ENCODE measurements at regions not wholly inside any gene's neighbourhood (a gene's known extent, or its start where the extent isn't known, plus 50 kb on each side); places are given as distances from the start of the nearest gene placed in this dataset.
"Not testable (repeated sequence)": the region's sequence is repeated elsewhere in the genome, so short reads cannot be mapped to it uniquely, and the experiment has no call there.

DNA sequence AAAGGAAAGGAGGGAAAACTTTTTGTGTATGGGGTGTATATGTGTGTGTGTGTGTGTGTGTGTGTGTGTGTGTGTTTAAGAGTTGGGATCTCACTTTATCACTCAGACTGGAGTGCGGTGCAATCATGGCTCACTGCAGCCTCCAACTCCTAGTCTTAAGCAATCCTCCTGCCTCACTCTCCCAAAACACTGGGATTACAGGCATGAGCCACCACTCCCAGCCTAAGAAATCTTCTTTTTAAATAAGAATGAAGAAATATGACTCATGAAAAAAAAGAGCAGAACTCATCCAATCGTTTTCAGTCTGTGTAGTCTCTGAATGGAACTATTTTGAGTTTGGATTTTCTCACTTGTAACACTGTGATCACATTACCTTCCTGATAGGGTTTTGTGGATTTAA lies 601.5 kb downstream of the ACTL7B start:
- Histone ChIP-seq H4K20me1 (ENCODE audit: insufficient read depth) (no peaks in the 10 kb centered on the region), H3K9me3 (ENCODE audit: control insufficient read depth in 1 of 2, insufficient read depth in 1 of 2, low read depth in 1 of 2, low read length in 2 of 2) (no peaks in the 10 kb centered on the region), H3K36me3 (ENCODE audit: control insufficient read depth in 1 of 2, insufficient read depth in 2 of 2, low read length in 2 of 2) (no peaks in the 10 kb centered on the region), H3K9me2 (ENCODE audit: insufficient read depth) (0 out of 2 replicates have a peak, but pooled peaks cover 5% of the 10 kb centered on the region), H3K4me3 (replicated peaks in 1 of 2; ENCODE audit: low read depth in 1 of 2, low read length in 2 of 2) (no peak overlapping the region), H3K27me3 (ENCODE audit: insufficient read depth, low read length) (no peaks in the 10 kb centered on the region), H3K79me2 (ENCODE audit: insufficient read depth, low read length) (no peaks in the 10 kb centered on the region), H2AFZ (ENCODE audit: low read depth, low read length, poor library complexity, severe bottlenecking) (no peak overlapping the region), H3K4me2 (ENCODE audit: low read length) (no peak overlapping the region), H3K27ac (ENCODE audit: low read depth, low read length) (no peak overlapping the region), H3K4me1 (ENCODE audit: control insufficient read depth in 1 of 2, insufficient read depth in 2 of 2, low read length in 2 of 2) (no peaks in the 10 kb centered on the region), H3K9ac (ENCODE audit: low read length) (no peak overlapping the region)
- intact Hi-C loops (cut with micrococcal nuclease) = no loop called here
- POLR2A ChIA-PET = no interaction called here
- BruUV-seq (replicated peaks) = no TSS peak
- TF ChIP-seq, protein P1, sequence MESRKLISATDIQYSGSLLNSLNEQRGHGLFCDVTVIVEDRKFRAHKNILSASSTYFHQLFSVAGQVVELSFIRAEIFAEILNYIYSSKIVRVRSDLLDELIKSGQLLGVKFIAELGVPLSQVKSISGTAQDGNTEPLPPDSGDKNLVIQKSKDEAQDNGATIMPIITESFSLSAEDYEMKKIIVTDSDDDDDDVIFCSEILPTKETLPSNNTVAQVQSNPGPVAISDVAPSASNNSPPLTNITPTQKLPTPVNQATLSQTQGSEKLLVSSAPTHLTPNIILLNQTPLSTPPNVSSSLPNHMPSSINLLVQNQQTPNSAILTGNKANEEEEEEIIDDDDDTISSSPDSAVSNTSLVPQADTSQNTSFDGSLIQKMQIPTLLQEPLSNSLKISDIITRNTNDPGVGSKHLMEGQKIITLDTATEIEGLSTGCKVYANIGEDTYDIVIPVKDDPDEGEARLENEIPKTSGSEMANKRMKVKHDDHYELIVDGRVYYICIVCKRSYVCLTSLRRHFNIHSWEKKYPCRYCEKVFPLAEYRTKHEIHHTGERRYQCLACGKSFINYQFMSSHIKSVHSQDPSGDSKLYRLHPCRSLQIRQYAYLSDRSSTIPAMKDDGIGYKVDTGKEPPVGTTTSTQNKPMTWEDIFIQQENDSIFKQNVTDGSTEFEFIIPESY (IDR thresholded peaks at IDR 0.05; ENCODE audit: extremely low read depth, insufficient replicate concordance, low read length) = no peak
- no peak for TF ChIP-seq TCF7L2 (IDR thresholded peaks at IDR 0.05; ENCODE audit: borderline replicate concordance, extremely low read depth, insufficient read depth, insufficient read length)
- TF ChIP-seq FOSL1 (IDR thresholded peaks at IDR 0.05; ENCODE audit: low read depth) = no peak
- TF ChIP-seq ZNF274 (IDR thresholded peaks at IDR 0.05; ENCODE audit: low read depth, low read length) = no peak
- TF ChIP-seq, protein P2, sequence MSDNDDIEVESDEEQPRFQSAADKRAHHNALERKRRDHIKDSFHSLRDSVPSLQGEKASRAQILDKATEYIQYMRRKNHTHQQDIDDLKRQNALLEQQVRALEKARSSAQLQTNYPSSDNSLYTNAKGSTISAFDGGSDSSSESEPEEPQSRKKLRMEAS (IDR thresholded peaks at IDR 0.05) = no peak
- TF ChIP-seq CBX3 (IDR thresholded peaks at IDR 0.05; ENCODE audit: low read depth) = no peak
- ATAC-seq (no peak), DNase-seq (ENCODE audit: low read depth, low spot score) (no peak)
- RAD21 ChIA-PET (ENCODE audit: low non-redundant PET in 1 of 2, low total read pairs in 2 of 2, uncharacterized antibody in 2 of 2, unreplicated experiment in 2 of 2) = no interaction called here
- CTCF ChIA-PET = interaction anchor here (1.0 kb wide), 1 partner anchor 15 kb away, joined by 4 read pairs; no protein-coding TSS in a partner anchor

DNA sequence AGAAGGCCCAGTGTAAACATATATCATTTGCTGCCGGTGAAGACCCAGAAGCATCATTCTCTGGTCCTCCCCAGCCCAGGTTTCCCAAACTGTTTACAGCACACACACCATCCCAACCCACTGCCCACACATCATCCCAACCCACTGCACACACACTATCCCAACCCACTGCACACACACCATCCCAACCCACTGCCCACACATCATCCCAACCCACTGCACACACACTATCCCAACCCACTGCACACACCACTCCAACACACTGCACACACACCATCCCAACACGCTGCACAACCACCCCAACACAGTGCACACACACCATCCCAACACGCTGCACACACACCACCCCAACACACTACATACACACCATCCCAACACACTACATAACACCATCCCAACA lies 608.4 kb downstream of the ACTL7B start:
- ATAC-seq; H4K20me1 ChIP-seq (ENCODE audit: insufficient read depth); H3K9me2 ChIP-seq (ENCODE audit: insufficient read depth); H3K4me2 ChIP-seq (ENCODE audit: low read length); H3K27ac ChIP-seq (ENCODE audit: low read depth, low read length); RAD21 ChIA-PET (ENCODE audit: low non-redundant PET in 1 of 2, low total read pairs in 2 of 2, uncharacterized antibody in 2 of 2, unreplicated experiment in 2 of 2); H3K36me3 ChIP-seq (ENCODE audit: control insufficient read depth in 1 of 2, insufficient read depth in 2 of 2, low read length in 2 of 2); H3K79me2 ChIP-seq (ENCODE audit: insufficient read depth, low read length); intact Hi-C loops (cut with micrococcal nuclease); H3K27me3 ChIP-seq (ENCODE audit: insufficient read depth, low read length); H3K9me3 ChIP-seq (ENCODE audit: control insufficient read depth in 1 of 2, insufficient read depth in 1 of 2, low read depth in 1 of 2, low read length in 2 of 2); BruUV-seq (replicated peaks); DNase-seq (ENCODE audit: low read depth, low spot score); H3K4me3 ChIP-seq (replicated peaks in 1 of 2; ENCODE audit: low read depth in 1 of 2, low read length in 2 of 2); H2AFZ ChIP-seq (ENCODE audit: low read depth, low read length, poor library complexity, severe bottlenecking); H3K9ac ChIP-seq (ENCODE audit: low read length); H3K4me1 ChIP-seq (ENCODE audit: control insufficient read depth in 1 of 2, insufficient read depth in 2 of 2, low read length in 2 of 2); CTCF ChIA-PET; POLR2A ChIA-PET: not testable (repeated sequence)

Data from HCT116 (cell line).